Umbilical cord (tissue), 1 donor: ENCODE measurements at regions not wholly inside any gene's neighbourhood (a gene's known extent, or its start where the extent isn't known, plus 50 kb on each side); places are given as distances from the start of the nearest gene placed in this dataset.
"Not testable (repeated sequence)": the region's sequence is repeated elsewhere in the genome, so short reads cannot be mapped to it uniquely, and the experiment has no call there.

Experiments
- DNase-seq: peaks from one replicate; pipeline ENCODE4 v3.0.0-alpha.2; 2015; ENCODE audit warnings: low spot score

GRCh38 chr1:224533517-224533916 is 82.6 kb upstream of the CNIH3 start:
- DNase-seq: no peak

DNA sequence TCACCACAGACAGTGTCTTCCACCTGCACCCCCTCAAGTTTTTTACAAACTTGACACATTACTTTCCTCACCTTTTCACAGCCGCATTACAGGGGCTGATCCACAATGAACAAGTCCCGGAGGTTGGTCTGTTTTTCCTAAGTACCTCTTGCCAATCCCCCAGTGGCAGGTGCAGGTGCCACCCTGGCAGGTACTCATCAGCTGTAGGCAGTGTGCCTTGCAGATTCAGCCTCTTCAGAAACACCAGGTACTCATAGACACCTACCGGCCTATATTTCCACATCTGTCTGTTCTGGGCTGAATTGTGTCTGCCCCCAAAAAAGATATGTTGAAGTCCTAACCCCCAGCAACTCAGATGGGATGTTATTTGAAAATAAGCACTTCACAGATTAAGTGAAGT is 81.4 kb upstream of the CNIH3 start:
- DNase-seq: no peak

DNA sequence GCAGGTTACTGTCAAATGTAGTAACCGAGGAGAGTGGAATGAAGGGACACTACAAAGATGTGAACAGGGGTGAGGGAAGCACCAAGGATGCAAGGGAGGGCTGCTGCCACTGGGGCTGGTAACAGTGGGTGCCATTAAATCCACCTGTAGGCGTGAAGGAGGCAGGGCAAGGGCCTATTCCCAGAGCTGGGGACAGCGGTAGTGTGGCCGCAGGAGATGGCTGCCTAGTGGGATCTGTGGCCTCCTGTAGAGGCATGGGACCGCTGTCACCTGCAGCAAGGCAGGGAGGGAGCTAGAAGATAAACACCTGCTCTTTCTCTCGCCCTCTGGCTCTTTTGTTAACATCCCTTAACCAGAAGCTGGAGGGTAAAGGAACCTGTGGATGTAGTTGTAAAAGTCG is 80.5 kb upstream of the CNIH3 start:
- DNase-seq: no peak

DNA sequence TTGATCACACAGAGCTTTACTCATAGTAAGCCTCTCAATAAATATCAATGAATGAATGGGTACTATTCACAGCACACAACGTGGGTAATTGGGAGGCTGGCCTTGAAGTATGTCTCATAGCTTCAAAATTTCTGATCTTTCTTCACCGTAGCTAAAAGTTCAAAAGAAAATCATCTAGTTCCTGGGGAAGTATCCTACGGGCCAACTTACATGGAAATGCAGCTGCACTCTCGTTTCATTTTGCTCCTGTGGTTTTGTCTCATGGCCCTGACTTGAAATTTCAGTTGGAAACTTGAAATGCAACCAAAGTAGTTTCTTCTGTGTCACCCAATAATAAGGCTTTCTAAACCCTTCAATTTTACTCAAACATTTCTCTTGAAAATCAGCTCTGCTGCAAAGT is 76.1 kb upstream of the CNIH3 start:
- no peak for DNase-seq

DNA sequence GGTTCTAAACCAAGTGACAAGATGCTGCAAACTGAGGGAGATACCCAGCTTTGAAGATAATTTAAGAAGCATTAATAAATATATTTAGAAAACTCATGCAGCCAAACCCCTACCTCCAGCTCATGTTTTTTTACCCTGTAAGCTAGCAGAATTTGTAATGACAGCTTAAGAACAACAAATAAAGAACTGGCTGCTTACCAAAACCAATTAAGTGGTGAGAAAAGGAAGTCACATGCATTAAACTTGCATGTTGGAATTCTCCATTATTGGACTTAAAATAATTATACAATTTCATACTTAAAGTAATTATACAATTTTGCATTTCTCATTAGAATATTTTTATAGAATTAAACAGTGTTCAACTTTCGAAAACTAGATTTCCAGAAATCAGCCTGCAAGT is 75.6 kb upstream of the CNIH3 start:
- DNase-seq: no peak

DNA sequence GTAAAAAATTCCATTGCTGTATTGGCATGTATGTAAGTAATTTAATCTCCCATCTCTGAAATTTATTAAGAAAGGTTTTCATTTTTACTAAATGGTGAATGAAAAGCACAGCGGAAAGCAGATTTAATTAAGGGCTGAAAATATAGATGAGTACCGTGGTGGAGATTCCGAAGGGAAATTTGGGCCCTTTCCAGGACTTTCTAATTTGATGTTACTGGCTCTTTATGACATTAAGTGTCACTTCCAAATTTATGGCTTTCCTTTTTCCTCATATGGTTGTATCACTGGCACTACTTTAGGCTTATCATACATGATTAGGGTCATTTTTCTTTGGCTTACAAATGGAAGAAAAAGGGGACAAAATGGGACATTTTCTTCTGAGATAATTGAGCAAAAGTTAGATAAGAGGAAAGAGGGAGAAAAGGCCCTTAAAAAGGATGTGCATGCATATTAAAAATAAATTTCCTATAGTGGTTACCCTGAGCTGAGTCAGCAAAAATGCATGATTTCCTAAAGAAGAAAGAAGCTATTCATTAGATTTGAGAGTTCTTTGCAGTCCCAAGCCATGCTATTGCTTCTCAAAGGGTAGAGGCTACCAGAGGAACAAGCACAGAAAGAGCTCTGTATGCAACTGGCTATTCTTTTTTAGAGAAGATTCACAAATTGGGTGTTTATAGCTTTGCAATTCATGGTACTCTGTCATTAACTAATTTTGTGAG is 74.9 kb upstream of the CNIH3 start:
- DNase-seq: no peak

DNA sequence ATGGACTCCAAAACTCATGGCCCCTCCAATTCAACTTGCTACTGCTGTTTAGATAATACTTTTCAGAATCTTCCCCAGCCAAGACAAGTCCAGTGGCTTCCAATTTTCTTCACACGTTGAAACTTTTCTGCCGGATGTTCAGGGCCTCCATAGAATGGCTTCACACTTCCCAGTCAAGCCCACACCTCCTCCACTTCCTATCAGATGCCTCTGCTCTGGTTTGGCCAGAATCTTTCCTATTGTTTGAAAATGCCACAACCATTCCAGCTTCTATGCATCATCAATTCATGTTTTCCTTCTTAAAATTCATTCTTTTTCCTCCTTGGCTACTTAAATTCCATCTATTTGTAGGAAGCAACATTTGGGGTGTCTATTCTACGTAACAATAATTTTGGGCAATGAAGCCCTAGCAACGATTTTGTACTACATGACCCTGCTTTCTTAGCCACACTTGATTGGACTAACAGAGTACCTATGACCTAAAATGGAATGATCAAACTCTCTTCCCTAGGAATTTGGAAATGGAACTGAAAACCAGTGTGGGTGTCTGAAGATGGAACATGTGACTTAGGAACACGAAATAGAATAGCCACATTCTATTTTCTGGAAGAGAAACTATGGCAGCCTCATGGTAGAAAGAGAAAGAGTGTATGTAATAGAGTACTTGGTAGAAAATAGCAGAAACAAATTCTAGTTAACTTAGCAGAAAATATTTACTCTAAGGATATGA is 74.1 kb upstream of the CNIH3 start:
- no peak for DNase-seq

GRCh38 chr1:224542783-224543440 is 73.2 kb upstream of the CNIH3 start:
- no peak for DNase-seq

- no peak for DNase-seq
Measured at GRCh38 chr1:224543453-224543852, 72.7 kb upstream of the CNIH3 start.

GRCh38 chr1:224544346-224545110 is 71.6 kb upstream of the CNIH3 start:
- DNase-seq: no peak

DNA sequence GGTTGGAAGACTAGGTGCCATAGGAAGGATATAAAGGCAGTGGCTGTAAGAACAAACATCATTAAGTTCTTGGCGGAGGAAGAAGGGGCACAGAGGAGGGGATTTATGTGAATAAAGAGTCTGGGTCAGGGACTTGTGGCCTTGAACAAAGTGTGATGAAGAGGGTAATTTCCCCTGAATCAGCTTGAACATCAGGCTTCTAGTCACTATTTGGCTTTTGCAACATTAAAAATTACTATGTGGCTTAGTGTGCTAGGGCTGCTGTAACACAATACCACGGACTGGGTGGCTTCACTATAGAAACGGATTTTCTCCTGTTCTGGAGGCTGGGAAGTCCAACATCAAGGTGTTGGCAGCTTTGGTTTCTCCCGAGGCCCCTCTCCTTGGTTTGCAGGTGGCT is 70.5 kb upstream of the CNIH3 start:
- DNase-seq: no peak

GRCh38 chr1:224548676-224549075 is 67.4 kb upstream of the CNIH3 start:
- no peak for DNase-seq

- not testable (repeated sequence) for DNase-seq
Measured at GRCh38 chr1:224551189-224551588, 64.9 kb upstream of the CNIH3 start.

GRCh38 chr1:224554056-224554455 is 62.1 kb upstream of the CNIH3 start:
- no peak for DNase-seq

DNA sequence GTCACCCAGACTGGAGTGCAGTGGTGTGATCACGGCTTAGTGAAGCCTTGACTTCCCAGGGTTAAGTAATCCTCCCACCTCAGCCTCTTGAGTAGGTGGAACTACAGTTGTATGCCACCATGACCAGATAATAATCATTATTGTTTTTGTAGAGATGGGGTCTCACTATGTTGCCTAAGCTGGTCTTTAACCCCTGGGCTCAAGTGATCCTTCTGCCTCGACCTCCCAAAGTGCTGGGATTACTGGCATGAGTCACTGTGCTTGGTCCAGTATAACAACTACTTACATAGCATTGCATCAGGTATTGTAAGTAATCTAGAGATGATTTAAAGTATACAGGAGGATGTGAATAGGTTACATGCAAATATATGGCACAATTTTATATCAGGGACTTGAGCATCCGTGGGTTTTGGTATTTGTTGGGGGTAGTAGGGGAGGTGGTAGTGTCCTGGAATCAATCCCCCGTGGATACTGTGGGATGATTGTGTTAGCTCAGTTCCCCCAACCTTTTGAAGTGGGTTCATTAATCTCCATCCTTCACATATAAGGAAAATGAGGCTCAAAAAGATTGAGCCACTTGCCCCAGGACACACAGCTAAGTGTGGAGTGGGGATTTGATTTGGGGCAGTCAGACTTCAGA is 61.4 kb upstream of the CNIH3 start:
- no peak for DNase-seq

DNA sequence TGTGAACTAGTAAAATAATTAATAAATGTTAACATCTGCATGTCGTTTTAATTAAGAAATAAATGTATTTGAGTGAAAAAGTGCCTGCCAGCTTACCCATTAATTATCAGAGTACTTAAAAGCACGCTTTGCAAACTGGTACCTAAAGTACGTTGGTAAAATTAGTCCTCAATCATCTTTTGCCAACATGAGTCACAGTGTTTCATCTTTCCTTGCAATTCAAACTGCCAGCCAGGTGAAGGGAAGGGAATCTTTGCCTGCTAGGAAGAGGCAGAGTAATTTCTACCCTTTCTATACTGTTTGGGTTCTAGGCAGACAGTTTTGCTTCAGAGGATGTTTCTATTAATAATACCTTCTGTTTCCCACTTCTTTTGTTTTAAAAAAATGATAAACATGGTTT is 57.2 kb upstream of the CNIH3 start:
- DNase-seq: no peak

- DNase-seq: no peak
Measured at GRCh38 chr1:224559981-224560728, 56.0 kb upstream of the CNIH3 start.

DNA sequence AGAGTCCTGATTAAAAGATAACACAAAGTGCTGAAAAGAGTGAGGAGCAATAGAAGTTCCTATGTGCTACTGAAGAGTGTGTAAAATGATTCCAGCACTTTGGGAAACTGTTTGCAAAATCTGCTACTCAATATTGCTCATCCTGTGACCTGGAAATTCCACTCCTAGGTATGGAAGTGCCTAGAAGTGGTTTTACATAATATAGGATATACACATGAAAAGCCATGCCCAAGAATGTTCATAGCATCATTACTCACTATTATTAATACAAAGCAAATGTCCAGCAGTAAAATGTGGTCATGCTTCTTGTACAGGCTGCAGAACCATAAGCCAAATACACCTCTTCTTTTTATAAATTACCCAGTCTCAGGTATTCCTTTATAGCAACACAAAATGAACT is 53.2 kb upstream of the CNIH3 start:
- not testable (repeated sequence) for DNase-seq

DNA sequence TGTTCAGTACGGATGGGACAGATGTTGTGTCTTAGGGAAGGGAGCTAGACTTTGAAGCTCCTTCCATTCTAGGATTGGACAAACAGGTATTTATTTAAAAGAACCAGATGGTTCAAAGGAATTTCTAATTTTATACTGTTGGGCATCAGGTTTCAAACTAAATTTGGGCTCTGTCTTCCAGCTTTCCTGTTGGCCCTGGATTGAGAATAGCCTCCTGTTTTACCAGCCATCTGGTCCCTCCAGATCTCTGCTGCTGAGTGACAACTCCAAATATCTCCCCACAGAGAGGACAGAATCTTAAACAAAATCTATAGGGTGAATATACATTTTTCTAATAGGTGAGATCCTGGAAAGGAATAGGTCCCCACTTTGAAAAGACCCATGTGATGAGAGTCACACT is 52.5 kb upstream of the CNIH3 start:
- DNase-seq: no peak

GRCh38 chr1:224564454-224565084 is 51.5 kb upstream of the CNIH3 start:
- no peak for DNase-seq
